Brain microvascular endothelial cell (primary cell): ENCODE measurements at regions not wholly inside any gene's neighbourhood (a gene's known extent, or its start where the extent isn't known, plus 50 kb on each side); places are given as distances from the start of the nearest gene placed in this dataset.
"Not testable (repeated sequence)": the region's sequence is repeated elsewhere in the genome, so short reads cannot be mapped to it uniquely, and the experiment has no call there.

Source experiments
- DNase-seq: peaks from one replicate; pipeline ENCODE4 v3.0.0-alpha.2; 2020
- H3K27ac ChIP-seq: fragments of 250-450 bp; sonication (Bioruptor Pico); 2 replicates; pipeline ENCODE4 v1.5.1; 2020; ENCODE audit warnings: mild to moderate bottlenecking, moderate library complexity
- H3K27me3 ChIP-seq: fragments of 250-450 bp; sonication (Bioruptor Pico); replicated peaks from 2 replicates; pipeline ENCODE4 v1.5.1; 2020; ENCODE audit warnings: mild to moderate bottlenecking
- H3K36me3 ChIP-seq: fragments of 250-450 bp; sonication (Bioruptor Pico); replicated peaks from 2 replicates; pipeline ENCODE4 v1.5.1; 2020; ENCODE audit warnings: mild to moderate bottlenecking
- H3K4me3 ChIP-seq: 2 replicates; pipeline ENCODE4 v1.5.1; 2011; ENCODE audit warnings: low read depth, mild to moderate bottlenecking, control low read depth, low read length, moderate library complexity
- CTCF ChIP-seq: IDR thresholded peaks from 2 replicates; pipeline ENCODE4 v1.5.1; 2011; ENCODE audit warnings: low read depth, mild to moderate bottlenecking, moderate library complexity, low read length, control low read depth, inconsistent platforms; ENCODE audit errors: missing control alignments
- in situ Hi-C: cut with HindIII; loops from 2 replicates; pipeline ENCODE4 v1.10.0; 2017; ENCODE audit warnings: low sequenced_read_pairs, low pct_ligation_motif_present

GRCh38 chr21:26236281-26236680 lies 65.7 kb upstream of the APP start:
- DNase-seq = no peak
- Histone ChIP-seq H3K27ac (no peak overlapping the region), H3K36me3 (no peaks in the 10 kb centered on the region), H3K27me3 (no peaks in the 10 kb centered on the region), H3K4me3 (no peak overlapping the region)
- no peak for TF ChIP-seq CTCF
- in situ Hi-C loops = no loop called here

DNA sequence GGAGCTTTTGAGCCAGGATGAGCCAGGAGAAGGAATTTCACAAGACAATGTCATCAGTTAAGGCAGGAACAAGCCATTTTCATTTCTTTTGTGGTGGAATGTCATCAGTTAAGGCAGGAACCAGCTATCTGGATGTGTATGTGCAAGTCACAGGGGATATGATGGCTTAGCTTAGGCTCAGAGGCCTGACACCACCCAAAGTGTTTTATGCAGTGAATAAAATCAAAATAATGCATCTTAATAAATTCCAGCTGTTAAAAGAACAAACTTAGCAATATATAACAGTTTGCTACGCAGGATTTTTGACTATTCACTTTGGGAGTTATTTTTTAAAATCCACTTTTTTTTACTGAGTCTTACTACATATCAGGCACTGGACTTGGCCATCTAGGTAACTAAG lies 62.7 kb upstream of the APP start:
- H3K4me3 ChIP-seq, H3K27ac ChIP-seq, DNase-seq, H3K27me3 ChIP-seq, H3K36me3 ChIP-seq, in situ Hi-C loops: not testable (repeated sequence)

DNA sequence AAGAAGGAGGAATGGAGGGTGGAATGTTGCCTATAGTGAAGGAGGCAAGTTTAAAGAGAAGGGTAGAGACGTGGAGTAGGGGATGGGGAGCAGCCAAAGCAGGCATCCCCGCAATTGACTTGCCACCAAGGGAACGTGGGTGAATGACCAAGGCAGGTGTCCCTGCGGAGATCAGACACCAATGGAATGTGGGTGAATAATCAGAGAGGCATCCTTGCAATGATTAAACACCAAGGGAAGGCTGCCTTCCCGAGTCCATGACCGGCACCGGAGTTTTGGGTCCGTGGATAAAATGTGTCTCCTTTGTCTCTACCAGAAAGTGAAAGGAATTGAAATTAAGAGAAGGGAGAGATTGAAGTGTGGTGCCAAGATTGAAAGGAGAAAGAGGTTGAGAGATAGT lies 61.9 kb upstream of the APP start:
- H3K36me3 ChIP-seq, H3K4me3 ChIP-seq, H3K27me3 ChIP-seq, in situ Hi-C loops, H3K27ac ChIP-seq, DNase-seq: not testable (repeated sequence)

- H3K4me3 ChIP-seq = no peak overlapping the region
- H3K27me3 ChIP-seq = no peaks in the 10 kb centered on the region
- no peaks in the 10 kb centered on the region for H3K36me3 ChIP-seq
- TF ChIP-seq CTCF = no peak
- in situ Hi-C loops = no loop called here
- no peak for DNase-seq
- no peak overlapping the region for H3K27ac ChIP-seq
Observed at GRCh38 chr21:26227130-26227529, 56.6 kb upstream of the APP start.

- Histone ChIP-seq H3K36me3 (no peaks in the 10 kb centered on the region), H3K4me3 (no peak overlapping the region), H3K27ac (no peak overlapping the region), H3K27me3 (no peaks in the 10 kb centered on the region)
- TF ChIP-seq CTCF = no peak
- in situ Hi-C loops = no loop called here
- no peak for DNase-seq
Observed at GRCh38 chr21:26226724-26227123, 56.2 kb upstream of the APP start.

- in situ Hi-C loops = no loop called here
Observed at GRCh38 chr21:26225046-26225445, 54.5 kb upstream of the APP start.

More at GRCh38 chr21:26225046-26225445, 54.5 kb upstream of the APP start:
- DNase-seq = no peak
- no peak for TF ChIP-seq CTCF
- Histone ChIP-seq H3K27ac (no peak overlapping the region), H3K36me3 (no peaks in the 10 kb centered on the region), H3K4me3 (no peak overlapping the region), H3K27me3 (no peaks in the 10 kb centered on the region)
